Suprapubic skin (tissue), 4 donors: ENCODE measurements at regions not wholly inside any gene's neighbourhood (a gene's known extent, or its start where the extent isn't known, plus 50 kb on each side); places are given as distances from the start of the nearest gene placed in this dataset.

Source experiments
- CTCF ChIP-seq, 2 donors: fragments of 200-600 bp in 1 of 2; fragments of 450-650 bp in 1 of 2; sonication (generic) in 1 of 2; IDR thresholded peaks; one replicate each; pipeline ENCODE4 v1.5.1; 2016 to 2019; ENCODE audit warnings: antibody characterized with exemption in 2 of 2, mild to moderate bottlenecking in 1 of 2, moderate library complexity in 1 of 2
- EP300 ChIP-seq: sonication (generic); formaldehyde crosslinking; IDR thresholded peaks from one replicate; pipeline ENCODE4 v1.6.1; 2017; ENCODE audit warnings: antibody characterized with exemption
- POLR2AphosphoS5 ChIP-seq, 3 donors: sonication (generic); formaldehyde crosslinking; IDR thresholded peaks; one replicate each; pipeline ENCODE4 v1.6.1; 2017; ENCODE audit warnings: antibody characterized with exemption in 3 of 3

GRCh38 chr15:36185438-36185837 is 394.0 kb upstream of the CDIN1 start:
- TF ChIP-seq CTCF (IDR thresholded peaks at IDR 0.05), result no peak
- TF ChIP-seq EP300, result no peak
- TF ChIP-seq POLR2AphosphoS5 (IDR thresholded peaks at IDR 0.05), result no peak
